GM12873 (cell line): ENCODE measurements at regions not wholly inside any gene's neighbourhood (a gene's known extent, or its start where the extent isn't known, plus 50 kb on each side); places are given as distances from the start of the nearest gene placed in this dataset.

Experiments
- CTCF ChIP-seq: IDR thresholded peaks from 2 replicates; pipeline ENCODE4 v1.5.1; 2012; ENCODE audit warnings: low read depth, mild to moderate bottlenecking, moderate library complexity, low read length, control low read depth; ENCODE audit not compliant: insufficient read depth; ENCODE audit errors: missing control alignments

- TF ChIP-seq CTCF: no peak
Observed at GRCh38 chr1:11338284-11338924, 65.4 kb downstream of the UBIAD1 start.

GRCh38 chr1:11339346-11340232 lies 66.6 kb downstream of the UBIAD1 start:
- no peak for TF ChIP-seq CTCF

DNA sequence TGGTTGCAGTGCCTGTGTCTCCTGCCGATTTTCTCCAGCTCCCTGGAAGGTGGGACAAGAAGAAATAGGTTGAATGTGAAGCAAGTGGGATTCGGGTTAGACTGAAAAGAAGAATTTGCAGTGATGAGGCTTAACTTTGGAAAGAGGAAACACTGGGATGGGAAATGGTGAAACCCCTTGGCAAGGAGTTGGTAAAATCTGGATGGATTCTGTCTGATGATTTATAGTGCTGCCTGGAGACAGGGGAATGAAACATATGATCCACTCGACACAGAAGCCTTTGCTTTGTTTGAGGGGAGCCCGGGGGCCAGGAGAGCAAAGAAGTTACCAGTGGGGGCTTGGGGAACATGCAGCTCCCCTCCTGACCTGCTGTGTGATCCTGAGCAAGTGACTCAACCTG lies 67.2 kb downstream of the UBIAD1 start:
- no peak for TF ChIP-seq CTCF

- TF ChIP-seq CTCF: no peak
Observed at GRCh38 chr1:11341901-11342552, 69.0 kb downstream of the UBIAD1 start.

DNA sequence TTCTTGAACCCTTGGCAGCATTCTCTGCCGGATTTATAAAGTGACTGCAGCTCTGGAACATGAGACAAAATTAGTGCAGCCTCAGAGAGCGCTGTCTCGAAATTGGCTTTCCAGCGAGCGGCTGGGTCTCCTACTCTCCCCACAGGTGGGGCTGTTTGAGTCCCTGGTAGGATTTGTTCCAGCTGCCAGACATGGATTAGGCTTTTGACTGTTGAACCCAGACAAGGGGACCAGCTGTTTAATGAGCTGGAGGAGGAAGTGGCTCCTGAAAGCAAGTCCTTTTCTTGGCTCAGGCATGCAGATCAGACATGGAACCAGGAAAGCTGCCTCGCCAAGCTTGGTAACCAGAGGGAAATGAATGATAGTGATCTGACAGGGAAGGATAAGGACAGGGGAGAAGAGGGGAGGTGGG lies 69.6 kb downstream of the UBIAD1 start:
- TF ChIP-seq CTCF: no peak

DNA sequence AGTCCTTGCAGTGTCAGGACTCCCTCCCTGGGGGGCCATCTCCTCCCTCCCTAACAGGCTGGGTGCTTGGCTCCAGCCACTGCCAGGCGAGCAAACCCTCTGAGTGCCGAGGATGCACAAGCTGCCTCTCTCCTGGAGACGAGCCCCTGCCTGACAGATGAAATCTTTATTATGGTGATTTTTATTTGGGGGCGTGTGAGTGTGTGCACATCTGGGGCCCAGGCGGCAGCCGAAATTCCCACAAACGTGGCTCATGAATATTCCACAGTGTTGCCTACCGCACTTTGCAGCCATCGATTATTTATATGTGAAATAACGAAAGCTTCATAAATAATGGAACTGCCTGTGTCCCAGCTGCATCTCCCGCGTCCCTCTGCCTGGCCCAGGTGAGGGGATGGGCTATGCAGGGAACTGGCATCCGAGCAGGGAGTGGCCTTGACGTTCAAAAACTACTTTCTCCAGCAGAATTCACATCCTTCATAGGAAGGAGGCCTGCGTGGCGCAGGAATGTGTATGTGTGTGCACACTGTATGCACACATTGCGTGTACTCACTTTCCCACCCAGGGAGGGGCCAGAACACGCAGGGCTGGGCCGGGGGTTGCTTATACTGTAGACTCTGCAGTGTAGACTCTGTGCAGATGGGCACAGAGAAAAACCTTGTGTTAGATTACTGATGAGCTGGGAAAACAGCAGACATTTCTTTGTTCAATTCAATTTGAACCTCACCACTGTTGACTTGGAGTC lies 73.1 kb downstream of the UBIAD1 start:
- no peak for TF ChIP-seq CTCF
